GM12878 (cell line): ENCODE measurements at regions not wholly inside any gene's neighbourhood (a gene's known extent, or its start where the extent isn't known, plus 50 kb on each side); places are given as distances from the start of the nearest gene placed in this dataset.

Experiments
- ATAC-seq: fragments of 200-7000 bp; cut with Tn5 transposase; 3 replicates; pipeline ENCODE4 v1.9.1; 2020; ENCODE audit warnings: mild to moderate bottlenecking, moderate library complexity
- BruUV-seq: library from RNA; stranded (reverse); fragments of 400-500 nt; replicated peaks from 2 replicates; lab custom pipeline; 2021; lab: Mats Ljungman, UMichigan
- CTCF ChIA-PET: fragments of 300-600 bp; sonication (Branson Sonifier 250); formaldehyde crosslinking; extraction: SDS; loops from one replicate; lab custom pipeline; 2021; ENCODE audit warnings: inconsistent platforms; lab: Yijun Ruan, JAX
- POLR2A ChIA-PET: fragments of 350-600 bp; formaldehyde crosslinking; extraction: SDS; loops from one replicate; lab custom pipeline; 2021; ENCODE audit warnings: inconsistent platforms; lab: Charles Lee
- RAD21 ChIA-PET: fragments of 300-600 bp; sonication (Branson Sonifier 250); formaldehyde crosslinking; loops from one replicate; lab custom pipeline; 2023; ENCODE audit warnings: antibody characterized with exemption; ENCODE audit not compliant: unreplicated experiment; lab: Charles Lee
- SMC1A ChIA-PET: fragments of 300-600 bp; sonication (Branson Sonifier 250); formaldehyde crosslinking; loops from one replicate; lab custom pipeline; 2023; ENCODE audit not compliant: unreplicated experiment, uncharacterized antibody; lab: Charles Lee
- DNase-seq: peaks from one replicate; pipeline ENCODE4 v3.0.0-alpha.2; 2011; ENCODE audit warnings: low read depth, low spot score
- FAIRE-seq: peaks from 3 replicates; lab custom pipeline; 2011; peaks lifted over from hg19 to GRCh38; lab: Jason Lieb, UNC
- H2AFZ ChIP-seq: 2 replicates; pipeline ENCODE4 v1.6.0; 2011; ENCODE audit warnings: low read depth, low read length, control low read depth; ENCODE audit not compliant: control insufficient read depth
- H3K27ac ChIP-seq: 2 replicates; pipeline ENCODE4 v1.5.1; 2011; ENCODE audit warnings: control low read depth; ENCODE audit not compliant: control insufficient read depth, insufficient read depth
- H3K27me3 ChIP-seq, 2 experiments: replicated peaks in 1 of 2; 2 replicates each; pipeline versions ENCODE4 v1.6.0 to v1.6.1; 2011; ENCODE audit warnings: low read length in 1 of 2; ENCODE audit not compliant: control insufficient read depth in 2 of 2, insufficient read depth in 2 of 2
- H3K36me3 ChIP-seq, 2 experiments: 2 replicates each; pipeline ENCODE4 v1.5.1; 2011; ENCODE audit warnings: low read length in 1 of 2; ENCODE audit not compliant: control insufficient read depth in 2 of 2, insufficient read depth in 2 of 2
- H3K4me1 ChIP-seq: 2 replicates; pipeline ENCODE4 v1.6.1; 2011; ENCODE audit warnings: mild to moderate bottlenecking, low read length, moderate library complexity, mixed read lengths; ENCODE audit not compliant: control insufficient read depth, insufficient read depth
- H3K4me2 ChIP-seq: 2 replicates; pipeline ENCODE4 v1.6.0; 2011; ENCODE audit warnings: control low read depth; ENCODE audit not compliant: control insufficient read depth, insufficient read depth
- H3K4me3 ChIP-seq: fragments of 200-600 bp; sonication (generic); 2 replicates; pipeline ENCODE4 v1.5.1; 2016
- H3K79me2 ChIP-seq: 2 replicates; pipeline ENCODE4 v1.6.0; 2011; ENCODE audit warnings: low read length; ENCODE audit not compliant: control insufficient read depth, insufficient read depth
- H3K9ac ChIP-seq: 2 replicates; pipeline ENCODE4 v1.8.0; 2011; ENCODE audit warnings: low read length, control low read depth, mixed read lengths; ENCODE audit not compliant: control insufficient read depth, insufficient read depth
- H3K9me3 ChIP-seq: replicated peaks from 3 replicates; pipeline ENCODE4 v1.5.1; 2011; ENCODE audit warnings: mild to moderate bottlenecking, low read length; ENCODE audit not compliant: control insufficient read depth, insufficient read depth
- H4K20me1 ChIP-seq: 2 replicates; pipeline ENCODE4 v1.6.0; 2011; ENCODE audit not compliant: control insufficient read depth, insufficient read depth
- BCL11A ChIP-seq: IDR thresholded peaks from 2 replicates; pipeline ENCODE4 v1.6.1; 2011; ENCODE audit warnings: low read depth, low read length
- DPF2 ChIP-seq: fragments of 450-650 bp; IDR thresholded peaks from 2 replicates; pipeline ENCODE4 v1.6.1; 2017; ENCODE audit warnings: mild to moderate bottlenecking
- HDAC2 ChIP-seq: fragments of 200-600 bp; sonication (generic); IDR thresholded peaks from 2 replicates; pipeline ENCODE4 v1.6.1; 2017
- JUNB ChIP-seq: IDR thresholded peaks from 2 replicates; pipeline ENCODE4 v1.6.1; 2016; ENCODE audit warnings: antibody characterized with exemption, mild to moderate bottlenecking
- MEF2B ChIP-seq: fragments of 450-650 bp; IDR thresholded peaks from 2 replicates; pipeline ENCODE4 v1.6.1; 2018; ENCODE audit warnings: mild to moderate bottlenecking, moderate library complexity; ENCODE audit not compliant: partially characterized antibody, poor library complexity, severe bottlenecking
- MYC ChIP-seq: IDR thresholded peaks from 2 replicates; pipeline ENCODE4 v1.6.1; 2011; ENCODE audit warnings: mild to moderate bottlenecking, low read length, moderate library complexity, inconsistent platforms; ENCODE audit not compliant: insufficient read depth, insufficient replicate concordance, insufficient read length, severe bottlenecking
- POU2F2 ChIP-seq: IDR thresholded peaks from 3 replicates; pipeline ENCODE4 v1.6.1; 2011; ENCODE audit warnings: low read depth, mild to moderate bottlenecking, low read length, borderline replicate concordance
- RAD21 ChIP-seq: IDR thresholded peaks from 2 replicates; pipeline ENCODE4 v1.6.1; 2011; ENCODE audit warnings: mild to moderate bottlenecking, low read depth, low read length, moderate library complexity; ENCODE audit not compliant: insufficient read depth
- ZNF687 ChIP-seq: fragments of 450-650 bp; IDR thresholded peaks from 2 replicates; pipeline ENCODE4 v1.6.1; 2017; ENCODE audit warnings: mild to moderate bottlenecking, moderate library complexity
- ZSCAN29 ChIP-seq: fragments of 450-650 bp; IDR thresholded peaks from 2 replicates; pipeline ENCODE4 v1.6.1; 2017; ENCODE audit warnings: mild to moderate bottlenecking, moderate library complexity
- WGBS: methylation state at CpG from one replicate; pipeline ENCODE4 v1.1.6; 2016; ENCODE audit warnings: low lambda C conversion rate; ENCODE audit not compliant: insufficient replicate concordance, insufficient coverage; ENCODE audit errors: missing lambda C conversion rate; 5-methylcytosine and 5-hydroxymethylcytosine counted together
- in situ Hi-C: fragments of 300-500 bp; cut with MboI; formaldehyde crosslinking; loops from 9 replicates; pipeline ENCODE4 v1.14.3; 2018; ENCODE audit warnings: mixed read lengths
- intact Hi-C: fragments of 100-400 bp; cut with micrococcal nuclease; formaldehyde crosslinking; loops from one replicate; pipeline ENCODE4 v1.14.2; 2022; ENCODE audit not compliant: unreplicated experiment
- TF ChIP-seq, protein P1 (sequence below): fragments of 450-650 bp; formaldehyde crosslinking; IDR thresholded peaks from 2 replicates; pipeline ENCODE4 v1.4.0; 2020; ENCODE audit warnings: mild to moderate bottlenecking, moderate library complexity
- TF ChIP-seq, protein P2 (sequence below): fragments of 450-650 bp; formaldehyde crosslinking; IDR thresholded peaks from 2 replicates; pipeline ENCODE4 v1.5.0; 2022; ENCODE audit warnings: mild to moderate bottlenecking, missing genetic modification characterization

DNA sequence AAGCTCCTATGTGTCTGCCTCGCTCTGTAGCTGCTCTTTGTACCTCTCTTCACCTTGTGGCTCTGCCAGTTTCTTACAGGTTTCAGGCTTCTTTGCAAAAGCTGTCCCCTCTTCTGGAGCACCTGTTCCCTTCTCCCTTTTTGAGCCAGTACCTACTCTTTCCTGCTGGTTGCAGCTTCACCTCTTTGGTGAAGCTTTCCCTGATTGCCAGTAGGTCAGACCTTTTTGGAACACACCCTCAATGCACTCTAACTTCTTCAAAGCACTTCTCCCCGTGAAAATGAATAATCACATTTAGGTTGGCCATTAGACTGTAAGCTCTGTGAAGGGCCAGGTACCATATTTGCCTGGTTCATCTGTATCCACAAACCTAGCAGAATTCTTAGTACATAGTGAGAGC lies 60.3 kb downstream of the BHLHE40 start:
- Histone ChIP-seq H3K4me3 (no peak overlapping the region), H3K4me1 (peaks cover 14% of the 10 kb centered on the region), H3K27ac (no peak overlapping the region), H4K20me1 (no peaks in the 10 kb centered on the region), H2AFZ (no peak overlapping the region), H3K36me3 (no peaks in the 10 kb centered on the region), H3K79me2 (no peaks in the 10 kb centered on the region), H3K9ac (no peak overlapping the region), H3K4me2 (no peak overlapping the region), H3K9me3 (no peaks in the 10 kb centered on the region), H3K27me3 (no peaks in the 10 kb centered on the region)
- CTCF ChIA-PET: interaction anchor here (0.6 to 3.8 kb wide), 9 partner anchors 10 to 319 kb away, joined by 3 to 25 read pairs (median 6); no protein-coding TSS in a partner anchor
- SMC1A ChIA-PET: interaction anchor here (0.8 to 15.3 kb wide), 9 partner anchors 10 to 328 kb away, joined by 3 to 181 read pairs (median 4); no protein-coding TSS in a partner anchor
- POLR2A ChIA-PET: interaction anchor here (0.8 to 1.8 kb wide), 2 partner anchors 12 to 165 kb away, joined by 3 to 5 read pairs; no protein-coding TSS in a partner anchor
- FAIRE-seq: no peak
- in situ Hi-C loops: no loop called here
- WGBS: 50% methylated on average over 2 of the region's 2 CpGs
- BruUV-seq: no TSS peak
- intact Hi-C loops: no loop called here
- no peak for DNase-seq
- RAD21 ChIA-PET: interaction anchor here (0.9 to 7.0 kb wide), 6 partner anchors 13 to 328 kb away, joined by 3 to 73 read pairs (median 6); no protein-coding TSS in a partner anchor
- no peak for ATAC-seq
- no peak for TF ChIP-seq RAD21
- no peak for TF ChIP-seq MYC
- TF ChIP-seq HDAC2: no peak
- no peak for TF ChIP-seq ZNF687
- no peak for TF ChIP-seq BCL11A
- TF ChIP-seq DPF2: no peak
- TF ChIP-seq, protein P1, sequence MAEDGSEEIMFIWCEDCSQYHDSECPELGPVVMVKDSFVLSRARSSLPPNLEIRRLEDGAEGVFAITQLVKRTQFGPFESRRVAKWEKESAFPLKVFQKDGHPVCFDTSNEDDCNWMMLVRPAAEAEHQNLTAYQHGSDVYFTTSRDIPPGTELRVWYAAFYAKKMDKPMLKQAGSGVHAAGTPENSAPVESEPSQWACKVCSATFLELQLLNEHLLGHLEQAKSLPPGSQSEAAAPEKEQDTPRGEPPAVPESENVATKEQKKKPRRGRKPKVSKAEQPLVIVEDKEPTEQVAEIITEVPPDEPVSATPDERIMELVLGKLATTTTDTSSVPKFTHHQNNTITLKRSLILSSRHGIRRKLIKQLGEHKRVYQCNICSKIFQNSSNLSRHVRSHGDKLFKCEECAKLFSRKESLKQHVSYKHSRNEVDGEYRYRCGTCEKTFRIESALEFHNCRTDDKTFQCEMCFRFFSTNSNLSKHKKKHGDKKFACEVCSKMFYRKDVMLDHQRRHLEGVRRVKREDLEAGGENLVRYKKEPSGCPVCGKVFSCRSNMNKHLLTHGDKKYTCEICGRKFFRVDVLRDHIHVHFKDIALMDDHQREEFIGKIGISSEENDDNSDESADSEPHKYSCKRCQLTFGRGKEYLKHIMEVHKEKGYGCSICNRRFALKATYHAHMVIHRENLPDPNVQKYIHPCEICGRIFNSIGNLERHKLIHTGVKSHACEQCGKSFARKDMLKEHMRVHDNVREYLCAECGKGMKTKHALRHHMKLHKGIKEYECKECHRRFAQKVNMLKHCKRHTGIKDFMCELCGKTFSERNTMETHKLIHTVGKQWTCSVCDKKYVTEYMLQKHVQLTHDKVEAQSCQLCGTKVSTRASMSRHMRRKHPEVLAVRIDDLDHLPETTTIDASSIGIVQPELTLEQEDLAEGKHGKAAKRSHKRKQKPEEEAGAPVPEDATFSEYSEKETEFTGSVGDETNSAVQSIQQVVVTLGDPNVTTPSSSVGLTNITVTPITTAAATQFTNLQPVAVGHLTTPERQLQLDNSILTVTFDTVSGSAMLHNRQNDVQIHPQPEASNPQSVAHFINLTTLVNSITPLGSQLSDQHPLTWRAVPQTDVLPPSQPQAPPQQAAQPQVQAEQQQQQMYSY (CRISPR knock-in tag): no peak
- no peak for TF ChIP-seq MEF2B
- no peak for TF ChIP-seq POU2F2
- no peak for TF ChIP-seq JUNB
- TF ChIP-seq, protein P2, sequence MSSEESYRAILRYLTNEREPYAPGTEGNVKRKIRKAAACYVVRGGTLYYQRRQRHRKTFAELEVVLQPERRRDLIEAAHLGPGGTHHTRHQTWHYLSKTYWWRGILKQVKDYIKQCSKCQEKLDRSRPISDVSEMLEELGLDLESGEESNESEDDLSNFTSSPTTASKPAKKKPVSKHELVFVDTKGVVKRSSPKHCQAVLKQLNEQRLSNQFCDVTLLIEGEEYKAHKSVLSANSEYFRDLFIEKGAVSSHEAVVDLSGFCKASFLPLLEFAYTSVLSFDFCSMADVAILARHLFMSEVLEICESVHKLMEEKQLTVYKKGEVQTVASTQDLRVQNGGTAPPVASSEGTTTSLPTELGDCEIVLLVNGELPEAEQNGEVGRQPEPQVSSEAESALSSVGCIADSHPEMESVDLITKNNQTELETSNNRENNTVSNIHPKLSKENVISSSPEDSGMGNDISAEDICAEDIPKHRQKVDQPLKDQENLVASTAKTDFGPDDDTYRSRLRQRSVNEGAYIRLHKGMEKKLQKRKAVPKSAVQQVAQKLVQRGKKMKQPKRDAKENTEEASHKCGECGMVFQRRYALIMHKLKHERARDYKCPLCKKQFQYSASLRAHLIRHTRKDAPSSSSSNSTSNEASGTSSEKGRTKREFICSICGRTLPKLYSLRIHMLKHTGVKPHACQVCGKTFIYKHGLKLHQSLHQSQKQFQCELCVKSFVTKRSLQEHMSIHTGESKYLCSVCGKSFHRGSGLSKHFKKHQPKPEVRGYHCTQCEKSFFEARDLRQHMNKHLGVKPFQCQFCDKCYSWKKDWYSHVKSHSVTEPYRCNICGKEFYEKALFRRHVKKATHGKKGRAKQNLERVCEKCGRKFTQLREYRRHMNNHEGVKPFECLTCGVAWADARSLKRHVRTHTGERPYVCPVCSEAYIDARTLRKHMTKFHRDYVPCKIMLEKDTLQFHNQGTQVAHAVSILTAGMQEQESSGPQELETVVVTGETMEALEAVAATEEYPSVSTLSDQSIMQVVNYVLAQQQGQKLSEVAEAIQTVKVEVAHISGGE (CRISPR knock-in tag): no peak
- TF ChIP-seq ZSCAN29: no peak
